Activated T-cell treated with anti-CD3 and anti-CD28 coated beads for 48 hours (primary cell): ENCODE measurements at regions not wholly inside any gene's neighbourhood (a gene's known extent, or its start where the extent isn't known, plus 50 kb on each side); places are given as distances from the start of the nearest gene placed in this dataset.

Experiments used
- DNase-seq: peaks from one replicate; pipeline ENCODE4 v3.0.0-alpha.2; 2020; ENCODE audit warnings: low read depth

DNA sequence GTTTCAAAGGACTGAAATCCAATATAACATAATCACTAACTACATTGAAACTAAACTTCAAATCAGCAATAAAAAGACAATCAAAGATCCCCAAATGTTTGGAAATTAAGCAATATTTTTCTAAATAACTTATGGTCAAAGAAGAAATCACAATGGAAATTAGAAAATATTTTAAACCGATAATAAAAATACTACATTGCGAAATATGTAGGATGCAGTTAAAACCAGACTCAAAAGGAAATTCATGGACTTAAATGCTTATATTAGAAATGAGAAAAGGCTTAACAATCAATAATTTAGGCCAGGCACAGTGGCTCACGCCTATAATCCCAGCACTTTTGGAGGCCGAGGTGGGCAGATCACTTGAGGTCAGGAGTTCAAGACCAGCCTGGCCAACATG, 79.0 kb upstream of the HAAO start:
- DNase-seq: no peak

DNA sequence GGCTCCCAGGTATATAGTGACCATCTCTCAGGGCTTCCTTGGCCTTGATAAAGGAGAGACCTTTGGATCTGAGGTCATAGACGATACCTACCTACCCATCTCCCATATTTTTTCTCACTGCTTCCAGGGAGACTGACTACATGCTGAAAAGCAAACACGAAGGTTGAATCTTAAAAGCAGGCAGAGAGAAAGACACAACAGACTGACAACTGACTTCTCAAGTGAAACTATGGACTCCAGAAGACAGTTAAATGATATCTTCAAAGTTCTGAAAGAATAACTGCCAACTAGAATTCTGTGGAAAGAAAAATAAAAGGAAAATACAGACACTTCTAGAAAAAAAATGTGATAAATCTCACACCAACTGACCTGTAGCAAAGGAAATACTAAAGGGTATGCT, 76.5 kb upstream of the HAAO start:
- DNase-seq: no peak

GRCh38 chr2:42868096-42868495, 75.7 kb upstream of the HAAO start:
- DNase-seq: no peak

DNA sequence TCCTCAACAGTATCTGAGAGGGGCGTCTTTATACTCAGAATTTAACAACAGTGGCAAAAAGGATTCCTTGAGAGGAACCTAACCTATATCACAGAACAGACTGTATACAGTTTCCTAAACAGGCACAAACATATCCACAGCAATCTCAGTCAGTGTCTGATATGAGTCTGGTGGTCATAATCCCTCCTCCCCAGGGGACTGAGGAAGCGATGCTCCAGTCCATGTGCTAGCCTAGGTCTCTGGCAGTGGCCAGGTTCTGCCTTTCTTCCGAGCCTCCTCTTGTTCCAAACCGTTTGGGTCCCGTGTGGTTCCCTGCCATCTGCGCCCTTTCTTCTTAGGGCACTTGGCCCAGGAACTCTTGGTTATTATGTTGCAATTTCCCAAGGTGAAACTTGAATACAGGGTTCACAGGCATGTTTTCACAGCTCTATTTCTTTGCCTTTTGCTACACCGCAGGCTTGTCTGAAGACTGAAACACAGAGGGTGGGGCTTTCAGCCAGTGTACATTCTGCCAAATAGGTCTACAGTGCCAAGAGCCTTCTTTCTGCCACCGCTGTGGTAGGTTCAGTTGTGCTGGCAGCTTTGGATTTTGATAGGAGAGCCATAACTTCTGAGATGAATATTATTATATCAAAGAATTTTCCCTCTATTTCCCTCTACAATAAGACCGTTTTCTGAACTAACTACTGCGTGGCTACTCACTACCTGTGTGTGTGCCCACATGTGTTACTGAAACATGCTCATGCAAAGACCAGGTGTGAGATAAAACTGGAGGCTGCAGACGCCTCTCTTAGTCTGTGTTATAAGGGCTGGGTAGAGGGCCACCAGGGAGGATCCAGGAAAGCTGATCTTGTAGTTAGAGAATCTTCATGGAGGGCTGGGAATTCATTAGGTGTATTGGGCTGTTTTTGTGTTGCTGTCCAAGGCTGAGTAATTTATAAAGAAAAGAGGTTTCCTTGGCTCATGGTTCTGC, 75.0 kb upstream of the HAAO start:
- DNase-seq: no peak

- no peak for DNase-seq
These were observed 73.8 kb upstream of the HAAO start for GRCh38 chr2:42865884-42866881.

GRCh38 chr2:42864641-42865280, 72.4 kb upstream of the HAAO start:
- no peak for DNase-seq

GRCh38 chr2:42864222-42864621, 71.8 kb upstream of the HAAO start:
- no peak for DNase-seq

DNA sequence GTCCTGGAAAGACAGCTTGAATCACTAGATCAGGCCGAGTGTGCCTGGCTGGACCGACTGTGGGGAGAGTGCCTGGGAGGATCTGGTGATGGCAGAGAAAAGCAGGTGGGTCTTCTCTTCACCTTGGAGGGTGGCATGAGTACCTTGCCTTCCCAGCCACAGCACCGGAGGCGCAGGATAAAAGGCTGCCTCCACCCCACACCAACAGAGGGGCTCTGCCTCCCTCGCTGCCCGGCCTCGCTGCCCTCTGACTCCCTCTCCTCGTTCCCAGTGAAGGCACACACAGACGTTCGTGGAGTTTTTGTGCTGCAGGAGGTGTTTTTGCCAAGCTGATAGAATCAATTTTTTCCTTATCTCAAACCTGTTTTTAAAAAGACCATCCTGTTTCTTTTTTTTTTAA, 71.4 kb upstream of the HAAO start:
- no peak for DNase-seq

GRCh38 chr2:42863320-42863719, 70.9 kb upstream of the HAAO start:
- DNase-seq: no peak

DNA sequence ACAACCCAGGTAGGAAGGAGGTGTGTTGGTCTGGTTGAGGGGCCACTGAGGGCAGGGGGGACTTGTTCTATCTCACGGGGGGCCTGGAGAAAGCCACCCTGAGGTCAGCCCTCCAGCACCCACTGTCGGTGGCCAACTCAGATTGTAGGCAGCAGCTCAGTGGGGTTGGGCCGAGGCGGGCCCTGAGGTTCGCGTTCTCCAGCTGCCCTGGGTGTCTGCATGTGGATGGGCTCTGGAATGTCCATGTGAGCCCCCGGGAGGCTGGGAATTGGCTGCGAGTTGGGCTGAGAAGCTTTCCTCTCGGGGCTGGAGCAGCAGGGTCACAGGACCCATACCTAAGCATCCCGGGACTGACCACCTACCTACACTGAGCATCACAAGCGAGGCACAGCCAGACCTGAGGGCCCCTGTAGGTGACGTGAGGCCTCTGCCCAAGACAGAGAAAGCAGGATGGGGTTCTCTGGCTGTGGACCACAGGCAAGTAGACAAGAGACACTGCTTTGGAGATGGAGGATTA, 70.3 kb upstream of the HAAO start:
- DNase-seq: no peak

- no peak for DNase-seq
These were observed 68.9 kb upstream of the HAAO start for GRCh38 chr2:42861321-42861720.

DNA sequence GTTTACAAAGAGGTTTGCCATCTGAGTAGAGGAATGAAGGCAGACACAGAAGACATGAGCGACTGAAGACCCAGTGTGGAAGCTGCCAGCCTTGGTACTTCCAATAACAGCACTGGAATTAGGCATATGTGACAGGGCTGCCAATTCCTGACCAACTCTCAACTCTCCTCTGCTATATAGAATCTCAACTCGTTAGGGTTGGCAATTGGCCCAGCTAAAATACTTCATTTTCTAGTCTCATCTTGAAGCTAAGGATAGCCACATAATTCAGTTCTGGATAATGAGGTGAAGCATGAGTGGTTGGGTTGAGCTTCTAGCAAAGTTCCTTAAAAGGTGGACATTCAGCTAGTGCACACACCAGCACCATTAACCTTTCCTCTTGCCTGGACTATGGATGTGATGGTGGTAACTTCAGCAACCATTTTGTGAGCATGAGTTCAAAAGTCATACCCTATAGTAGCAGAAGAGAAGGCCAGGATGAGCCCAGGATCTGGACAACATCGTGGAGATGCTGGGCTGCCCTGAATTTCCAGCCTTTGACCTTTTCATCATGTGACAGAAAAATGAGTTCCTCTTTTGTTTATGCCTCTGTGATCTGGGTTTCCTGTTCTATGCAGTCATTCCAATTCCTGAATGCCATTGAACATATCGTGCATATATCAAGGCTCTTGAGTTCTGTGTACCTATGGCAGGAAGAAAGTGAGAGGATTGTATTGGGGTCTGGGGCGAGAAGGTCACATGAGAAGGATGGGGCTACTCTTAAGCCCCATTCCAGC, 68.1 kb upstream of the HAAO start:
- no peak for DNase-seq

DNA sequence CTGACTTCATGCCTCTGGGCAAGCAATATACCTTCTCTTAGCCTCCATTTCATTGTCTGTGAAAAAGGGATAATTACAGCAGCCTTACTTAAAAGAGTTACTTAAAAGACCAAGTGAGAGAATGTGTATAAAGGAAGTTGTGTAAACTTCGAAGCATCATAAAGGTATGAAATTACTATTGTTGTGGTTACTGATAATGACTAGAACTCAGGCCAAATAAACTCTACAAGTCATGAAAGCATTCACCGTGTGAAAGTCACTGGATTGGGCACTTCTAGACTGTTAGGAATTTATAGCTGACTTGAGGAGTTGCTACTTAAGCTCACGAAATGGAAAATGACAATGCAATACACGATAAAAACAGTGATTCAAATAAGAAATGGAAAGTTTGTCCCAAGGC, 67.4 kb upstream of the HAAO start:
- no peak for DNase-seq

DNA sequence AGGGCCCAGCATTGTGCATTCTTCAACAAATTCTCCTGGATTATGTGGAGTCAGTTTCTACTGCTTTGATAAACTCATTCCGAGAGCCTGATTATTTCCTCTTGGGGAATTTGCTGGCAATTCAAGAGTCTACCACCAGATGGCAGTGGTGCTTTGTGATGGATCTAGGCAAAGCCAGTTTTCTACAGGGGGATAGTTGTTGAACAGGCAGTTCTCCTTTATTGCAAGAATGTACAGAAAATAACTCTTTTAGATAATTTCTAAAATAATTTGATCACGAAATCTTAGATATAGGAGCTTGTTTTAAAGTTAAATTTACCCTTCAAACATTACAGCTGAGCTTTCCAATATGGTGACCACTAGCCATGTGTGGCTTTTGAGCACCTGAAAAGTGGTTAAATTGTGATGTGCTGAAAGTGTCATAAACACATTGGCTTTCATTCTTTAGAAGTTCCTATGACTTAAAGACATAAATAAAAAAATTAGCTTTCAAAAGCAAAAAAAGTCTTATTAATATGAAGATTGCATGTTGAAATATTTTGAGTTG, 66.7 kb upstream of the HAAO start:
- DNase-seq: peak; percentile 65

DNA sequence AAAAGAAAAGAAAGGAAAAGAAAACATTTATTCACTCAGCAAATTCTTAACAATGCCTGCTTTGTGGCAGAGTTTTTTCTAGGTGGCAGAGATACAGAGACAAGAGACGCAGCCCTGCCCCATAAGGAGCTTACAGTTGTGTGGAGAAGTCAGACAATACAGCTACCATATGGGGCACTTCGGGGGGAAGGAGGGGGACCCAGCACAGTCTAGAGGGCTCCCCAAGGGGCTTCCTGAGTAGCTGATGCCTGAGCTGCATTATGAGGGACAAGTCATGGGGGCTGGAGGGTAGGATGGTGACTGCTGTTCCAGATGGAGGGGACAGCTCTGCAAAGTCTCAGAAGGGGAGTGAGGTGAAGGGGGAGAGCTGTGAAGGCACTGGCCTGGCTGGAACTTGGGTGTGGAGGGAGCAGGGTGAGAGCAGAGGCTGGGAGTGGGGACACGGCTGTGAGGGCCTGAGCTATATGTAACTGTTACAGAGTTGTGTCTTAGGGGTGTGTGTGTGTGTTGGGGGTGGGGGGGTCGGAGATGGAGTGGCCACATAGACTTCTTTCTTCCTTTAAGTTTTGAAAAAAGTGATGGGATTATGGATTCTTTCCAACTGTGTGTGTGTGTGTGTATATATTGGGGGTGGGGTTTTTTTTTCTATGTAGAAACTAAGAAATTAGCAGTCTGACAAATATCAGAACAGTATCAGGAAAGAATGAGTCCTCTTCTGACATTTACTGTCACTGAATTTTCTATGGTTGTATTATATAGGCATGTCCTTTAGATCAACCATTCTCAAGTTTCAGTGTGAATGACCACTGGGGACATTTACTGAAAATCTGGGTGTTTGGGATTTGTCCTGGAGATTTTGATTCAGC, 66.0 kb upstream of the HAAO start:
- DNase-seq: no peak

DNA sequence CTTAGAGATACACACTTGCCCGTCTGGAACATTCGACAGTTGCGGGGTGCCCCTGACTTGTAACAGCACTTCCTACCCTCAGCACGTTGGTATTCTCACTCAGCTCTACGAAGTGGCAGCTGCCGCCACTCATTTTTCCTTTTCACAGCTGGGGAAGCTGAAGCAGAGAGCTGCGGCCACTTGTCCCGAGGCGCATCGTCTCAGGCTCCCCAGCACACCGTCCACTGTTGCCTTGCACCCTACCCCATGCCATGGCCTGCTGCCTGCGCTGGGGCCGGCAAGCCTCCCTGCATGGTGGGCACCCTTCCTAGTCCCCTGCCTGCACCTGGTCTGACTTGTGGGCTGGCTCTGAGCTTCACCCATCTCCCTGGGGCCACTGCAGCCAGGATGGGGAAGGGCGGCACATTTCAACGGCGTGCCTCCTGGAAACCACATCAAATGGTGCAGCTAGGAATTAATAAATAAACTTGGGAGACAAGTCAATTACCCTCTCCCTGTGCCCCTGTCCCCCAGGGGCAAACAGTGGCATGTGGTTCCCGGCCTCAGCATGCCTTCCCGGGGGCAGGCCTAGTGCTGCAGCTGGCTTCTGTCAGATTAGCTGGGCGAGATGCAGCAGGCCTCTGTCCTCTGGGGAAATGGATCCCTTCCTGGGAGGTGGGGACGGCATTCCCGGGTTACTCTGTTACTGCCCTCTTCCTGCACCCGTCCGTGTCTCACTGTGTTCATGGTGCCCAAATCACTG, 64.7 kb upstream of the HAAO start:
- DNase-seq: no peak

GRCh38 chr2:42856106-42856860, 63.9 kb upstream of the HAAO start:
- no peak for DNase-seq

GRCh38 chr2:42855221-42855970, 63.0 kb upstream of the HAAO start:
- DNase-seq: no peak
